Astrocyte (in vitro differentiated cells and primary cell): ENCODE measurements at regions not wholly inside any gene's neighbourhood (a gene's known extent, or its start where the extent isn't known, plus 50 kb on each side); places are given as distances from the start of the nearest gene placed in this dataset.

Experiments used
- CTCF ChIP-seq: IDR thresholded peaks from 2 replicates; pipeline ENCODE4 v1.5.1; 2011; ENCODE audit warnings: low read depth, mild to moderate bottlenecking, inconsistent platforms, low read length, moderate library complexity; ENCODE audit not compliant: insufficient read depth
- EZH2 ChIP-seq: IDR thresholded peaks from 2 replicates; pipeline ENCODE4 v1.6.1; 2012; ENCODE audit warnings: mild to moderate bottlenecking, low read length, inconsistent platforms; ENCODE audit not compliant: insufficient read depth

GRCh38 chr6:4365686-4366085 is 230.3 kb upstream of the ECI2 start:
- TF ChIP-seq CTCF, result no peak
- TF ChIP-seq EZH2, result no peak
